K562 (cell line): ENCODE measurements at regions not wholly inside any gene's neighbourhood (a gene's known extent, or its start where the extent isn't known, plus 50 kb on each side); places are given as distances from the start of the nearest gene placed in this dataset.

Source experiments
- ARNT ChIP-seq, 2 experiments: fragments of 450-650 bp; IDR thresholded peaks; 2 replicates each; pipeline ENCODE4 v1.6.1; 2016; ENCODE audit warnings: mild to moderate bottlenecking in 1 of 2
- CEBPB ChIP-seq: fragments of 450-650 bp; IDR thresholded peaks from 2 replicates; pipeline ENCODE4 v1.6.1; 2016; ENCODE audit warnings: missing genetic modification characterization, missing compliant biosample characterization
- JUN ChIP-seq, 2 experiments: sonication (generic) in 1 of 2; formaldehyde crosslinking in 1 of 2; IDR thresholded peaks; 2 replicates each; pipeline versions ENCODE4 v1.6.1 to v1.8.0; 2012 to 2022; ENCODE audit warnings: borderline replicate concordance in 2 of 2, mild to moderate bottlenecking in 2 of 2, improper control_type of control experiment in 1 of 2, low read depth in 1 of 2, low read length in 1 of 2, missing genetic modification reagents in 1 of 2
- MAZ ChIP-seq, 2 experiments: fragments of 450-650 bp in 1 of 2; sonication (generic) in 1 of 2; formaldehyde crosslinking; IDR thresholded peaks in 1 of 2; conservative IDR thresholded peaks in 1 of 2; 2 replicates each; pipeline versions ENCODE4 v1.4.0 to v1.5.0; 2020; ENCODE audit warnings: mild to moderate bottlenecking in 1 of 2, missing genetic modification reagents in 1 of 2
- MTF1 ChIP-seq: fragments of 250-450 bp; sonication (Bioruptor Pico); IDR thresholded peaks from 2 replicates; pipeline ENCODE4 v1.9.0; 2021; ENCODE audit warnings: moderate library complexity, mild to moderate bottlenecking, inconsistent platforms, borderline replicate concordance
- NR2C1 ChIP-seq, 2 experiments: fragments of 450-650 bp; IDR thresholded peaks; 2 replicates each; pipeline ENCODE4 v1.6.1; 2017; ENCODE audit warnings: mild to moderate bottlenecking in 2 of 2, antibody characterized with exemption in 1 of 2, inconsistent platforms in 1 of 2, missing compliant biosample characterization in 1 of 2, missing genetic modification characterization in 1 of 2
- PHF8 ChIP-seq: fragments of 200-600 bp; sonication (generic); IDR thresholded peaks from 2 replicates; pipeline ENCODE4 v1.6.1; 2012; ENCODE audit warnings: mixed run types, mild to moderate bottlenecking, inconsistent platforms, low read length, moderate library complexity, borderline replicate concordance
- POLR2H ChIP-seq: IDR thresholded peaks from 2 replicates; pipeline ENCODE4 v1.6.1; 2016; ENCODE audit warnings: missing genetic modification characterization, low read depth, mild to moderate bottlenecking, control low read depth, missing compliant biosample characterization, moderate library complexity
- SP1 ChIP-seq: sonication (generic); formaldehyde crosslinking; IDR thresholded peaks from 2 replicates; pipeline ENCODE4 v1.8.1; 2022; ENCODE audit warnings: mild to moderate bottlenecking, missing genetic modification reagents
- TF ChIP-seq, protein P1 (sequence below): fragments of 250-450 bp; sonication (Bioruptor Pico); IDR thresholded peaks from 2 replicates; pipeline ENCODE4 v1.5.1; 2021; ENCODE audit warnings: mild to moderate bottlenecking
- TF ChIP-seq, protein P2 (sequence below): fragments of 250-450 bp; sonication (Bioruptor Pico); IDR thresholded peaks from 2 replicates; pipeline ENCODE4 v1.4.0; 2020; ENCODE audit warnings: mild to moderate bottlenecking
- TF ChIP-seq, protein P3 (sequence below): sonication (generic); formaldehyde crosslinking; IDR thresholded peaks from 2 replicates; pipeline ENCODE4 v1.9.0; 2022; ENCODE audit warnings: mild to moderate bottlenecking, missing genetic modification reagents
- TF ChIP-seq, protein P4 (sequence below): sonication (generic); formaldehyde crosslinking; IDR thresholded peaks from 2 replicates; pipeline ENCODE4 v1.8.0; 2022; ENCODE audit warnings: mild to moderate bottlenecking, low read depth, missing genetic modification reagents

DNA sequence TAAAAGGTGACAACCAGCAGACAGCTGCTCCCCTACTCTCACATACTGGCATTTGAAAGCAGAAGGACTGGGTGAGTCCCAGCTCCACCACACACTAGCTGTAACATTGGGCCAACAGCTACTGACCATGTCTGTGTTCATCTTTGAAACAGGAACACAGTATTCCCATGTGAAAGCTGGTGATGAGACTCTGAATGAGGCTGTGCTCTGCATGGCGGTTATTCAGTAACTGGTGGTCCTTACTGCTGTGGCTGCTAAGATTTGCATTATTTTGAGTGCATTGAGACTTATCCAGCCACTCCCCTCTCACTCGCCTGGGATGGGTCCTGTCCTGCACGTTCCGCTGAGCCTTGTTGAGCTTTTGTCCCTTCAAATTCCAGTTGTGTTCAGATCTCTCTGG is 342.9 kb downstream of the FOXL1 start:
- TF ChIP-seq PHF8 (no peak), ARNT (IDR thresholded peaks at IDR 0.05) (no peak), CEBPB (tag) (no peak), MAZ (CRISPR knock-in tag; conservative IDR thresholded peaks at IDR 0.05 in 1 of 2, IDR thresholded peaks at IDR 0.05 in 1 of 2) (no peak), SP1 (CRISPR knock-in tag) (no peak), JUN (IDR thresholded peaks at IDR 0.05; ENCODE audit: borderline replicate concordance, low read depth, low read length) (no peak), JUN (CRISPR knock-in tag; IDR thresholded peaks at IDR 0.05; ENCODE audit: borderline replicate concordance) (no peak), MTF1 (CRISPR knock-in tag) (no peak), NR2C1 (IDR thresholded peaks at IDR 0.05) (no peak), NR2C1 (tag; IDR thresholded peaks at IDR 0.05) (no peak), POLR2H (tag) (no peak)
- TF ChIP-seq, protein P1, sequence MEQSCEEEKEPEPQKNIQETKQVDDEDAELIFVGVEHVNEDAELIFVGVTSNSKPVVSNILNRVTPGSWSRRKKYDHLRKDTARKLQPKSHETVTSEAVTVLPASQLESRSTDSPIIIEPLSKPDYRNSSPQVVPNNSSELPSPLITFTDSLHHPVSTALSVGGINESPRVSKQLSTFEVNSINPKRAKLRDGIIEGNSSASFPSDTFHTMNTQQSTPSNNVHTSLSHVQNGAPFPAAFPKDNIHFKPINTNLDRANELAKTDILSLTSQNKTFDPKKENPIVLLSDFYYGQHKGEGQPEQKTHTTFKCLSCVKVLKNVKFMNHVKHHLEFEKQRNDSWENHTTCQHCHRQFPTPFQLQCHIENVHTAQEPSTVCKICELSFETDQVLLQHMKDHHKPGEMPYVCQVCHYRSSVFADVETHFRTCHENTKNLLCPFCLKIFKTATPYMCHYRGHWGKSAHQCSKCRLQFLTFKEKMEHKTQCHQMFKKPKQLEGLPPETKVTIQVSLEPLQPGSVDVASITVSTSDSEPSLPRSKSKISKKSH (CRISPR knock-in tag) = no peak
- TF ChIP-seq, protein P2, sequence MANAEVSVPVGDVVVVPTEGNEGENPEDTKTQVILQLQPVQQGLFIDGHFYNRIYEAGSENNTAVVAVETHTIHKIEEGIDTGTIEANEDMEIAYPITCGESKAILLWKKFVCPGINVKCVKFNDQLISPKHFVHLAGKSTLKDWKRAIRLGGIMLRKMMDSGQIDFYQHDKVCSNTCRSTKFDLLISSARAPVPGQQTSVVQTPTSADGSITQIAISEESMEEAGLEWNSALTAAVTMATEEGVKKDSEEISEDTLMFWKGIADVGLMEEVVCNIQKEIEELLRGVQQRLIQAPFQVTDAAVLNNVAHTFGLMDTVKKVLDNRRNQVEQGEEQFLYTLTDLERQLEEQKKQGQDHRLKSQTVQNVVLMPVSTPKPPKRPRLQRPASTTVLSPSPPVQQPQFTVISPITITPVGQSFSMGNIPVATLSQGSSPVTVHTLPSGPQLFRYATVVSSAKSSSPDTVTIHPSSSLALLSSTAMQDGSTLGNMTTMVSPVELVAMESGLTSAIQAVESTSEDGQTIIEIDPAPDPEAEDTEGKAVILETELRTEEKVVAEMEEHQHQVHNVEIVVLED (CRISPR knock-in tag) = no peak
- TF ChIP-seq, protein P3, sequence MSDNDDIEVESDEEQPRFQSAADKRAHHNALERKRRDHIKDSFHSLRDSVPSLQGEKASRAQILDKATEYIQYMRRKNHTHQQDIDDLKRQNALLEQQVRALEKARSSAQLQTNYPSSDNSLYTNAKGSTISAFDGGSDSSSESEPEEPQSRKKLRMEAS (CRISPR knock-in tag) = no peak
- TF ChIP-seq, protein P4, sequence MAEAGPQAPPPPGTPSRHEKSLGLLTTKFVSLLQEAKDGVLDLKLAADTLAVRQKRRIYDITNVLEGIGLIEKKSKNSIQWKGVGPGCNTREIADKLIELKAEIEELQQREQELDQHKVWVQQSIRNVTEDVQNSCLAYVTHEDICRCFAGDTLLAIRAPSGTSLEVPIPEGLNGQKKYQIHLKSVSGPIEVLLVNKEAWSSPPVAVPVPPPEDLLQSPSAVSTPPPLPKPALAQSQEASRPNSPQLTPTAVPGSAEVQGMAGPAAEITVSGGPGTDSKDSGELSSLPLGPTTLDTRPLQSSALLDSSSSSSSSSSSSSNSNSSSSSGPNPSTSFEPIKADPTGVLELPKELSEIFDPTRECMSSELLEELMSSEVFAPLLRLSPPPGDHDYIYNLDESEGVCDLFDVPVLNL = no peak
